Naive thymus-derived CD4-positive, alpha-beta T cell (primary cell): ENCODE measurements at regions not wholly inside any gene's neighbourhood (a gene's known extent, or its start where the extent isn't known, plus 50 kb on each side); places are given as distances from the start of the nearest gene placed in this dataset.

Source experiments
- ATAC-seq: fragments of 150-1000 bp; cut with Tn5 transposase; 2 replicates; pipeline ENCODE4 v1.10.0; 2021; ENCODE audit warnings: mild to moderate bottlenecking, moderate library complexity
- CTCF ChIA-PET: fragments of 350-600 bp; sonication (Branson Sonifier 250); formaldehyde crosslinking; loops from one replicate; lab custom pipeline; 2021; ENCODE audit warnings: antibody characterized with exemption; lab: Charles Lee
- POLR2A ChIA-PET: fragments of 350-600 bp; sonication (Branson Sonifier 250); formaldehyde crosslinking; loops from one replicate; lab custom pipeline; 2021; ENCODE audit warnings: antibody characterized with exemption, inconsistent platforms; lab: Charles Lee
- DNase-seq, 9 donors: peaks; one replicate each; pipeline versions ENCODE4 v3.0.0 to v3.0.0-alpha.2; 2020 to 2022; ENCODE audit warnings: mixed read lengths in 1 of 9
- H3K27ac ChIP-seq: one replicate; pipeline ENCODE4 v1.7.0; 2013; ENCODE audit warnings: mild to moderate bottlenecking, low read depth, low read length, moderate library complexity
- H3K27me3 ChIP-seq, 2 donors: one replicate each; pipeline ENCODE4 v1.7.0; 2013; ENCODE audit warnings: low read length in 2 of 2, mild to moderate bottlenecking in 2 of 2, moderate library complexity in 2 of 2; ENCODE audit not compliant: control insufficient read depth in 2 of 2, insufficient read depth in 2 of 2
- H3K36me3 ChIP-seq, 3 experiments: 1 replicate in 2 of 3; 2 replicates in 1 of 3; pipeline ENCODE4 v1.7.0; 2013; ENCODE audit warnings: low read length in 3 of 3, mild to moderate bottlenecking in 3 of 3, moderate library complexity in 1 of 3; ENCODE audit not compliant: insufficient read depth in 3 of 3, control insufficient read depth in 2 of 3
- H3K4me1 ChIP-seq, 2 donors: one replicate each; pipeline ENCODE4 v1.7.0; 2013; ENCODE audit warnings: low read length in 2 of 2, mild to moderate bottlenecking in 2 of 2, moderate library complexity in 1 of 2; ENCODE audit not compliant: control insufficient read depth in 2 of 2, insufficient read depth in 2 of 2
- H3K4me3 ChIP-seq: 2 replicates; pipeline ENCODE4 v1.7.0; 2013; ENCODE audit warnings: mild to moderate bottlenecking, low read length
- H3K9me3 ChIP-seq, 3 experiments: 1 replicate in 2 of 3; 2 replicates in 1 of 3; pipeline ENCODE4 v1.7.0; 2013; ENCODE audit warnings: low read length in 3 of 3; ENCODE audit not compliant: control insufficient read depth in 2 of 3
- H3K27ac Mint-ChIP-seq, 9 donors: one replicate each; pipeline ENCODE4 v1.8.0; 2020 to 2022; ENCODE audit warnings: mixed read lengths in 9 of 9, mild to moderate bottlenecking in 8 of 9, moderate library complexity in 5 of 9, inconsistent platforms in 2 of 9
- H3K27me3 Mint-ChIP-seq, 5 donors: one replicate each; pipeline ENCODE4 v1.8.0; 2021 to 2022; ENCODE audit warnings: mixed read lengths in 5 of 5, mild to moderate bottlenecking in 1 of 5
- H3K36me3 Mint-ChIP-seq, 5 donors: one replicate each; pipeline ENCODE4 v1.8.0; 2020 to 2022; ENCODE audit warnings: mixed read lengths in 5 of 5, mild to moderate bottlenecking in 3 of 5, inconsistent platforms in 1 of 5
- H3K4me1 Mint-ChIP-seq, 7 donors: one replicate each; pipeline ENCODE4 v1.8.0; 2020 to 2022; ENCODE audit warnings: mixed read lengths in 7 of 7, mild to moderate bottlenecking in 3 of 7, inconsistent platforms in 1 of 7
- H3K4me3 Mint-ChIP-seq, 10 donors: one replicate each; pipeline ENCODE4 v1.8.0; 2020 to 2022; ENCODE audit warnings: mild to moderate bottlenecking in 10 of 10, mixed read lengths in 10 of 10, moderate library complexity in 6 of 10, inconsistent platforms in 2 of 10
- H3K9me3 Mint-ChIP-seq, 11 donors: one replicate each; pipeline ENCODE4 v1.8.0; 2020 to 2022; ENCODE audit warnings: mixed read lengths in 11 of 11, mild to moderate bottlenecking in 4 of 11, inconsistent platforms in 1 of 11, moderate library complexity in 1 of 11
- intact Hi-C, 2 donors: fragments of 100-400 bp; cut with micrococcal nuclease; formaldehyde crosslinking; loops; one replicate each; pipeline ENCODE4 v1.15.1; 2023

DNA sequence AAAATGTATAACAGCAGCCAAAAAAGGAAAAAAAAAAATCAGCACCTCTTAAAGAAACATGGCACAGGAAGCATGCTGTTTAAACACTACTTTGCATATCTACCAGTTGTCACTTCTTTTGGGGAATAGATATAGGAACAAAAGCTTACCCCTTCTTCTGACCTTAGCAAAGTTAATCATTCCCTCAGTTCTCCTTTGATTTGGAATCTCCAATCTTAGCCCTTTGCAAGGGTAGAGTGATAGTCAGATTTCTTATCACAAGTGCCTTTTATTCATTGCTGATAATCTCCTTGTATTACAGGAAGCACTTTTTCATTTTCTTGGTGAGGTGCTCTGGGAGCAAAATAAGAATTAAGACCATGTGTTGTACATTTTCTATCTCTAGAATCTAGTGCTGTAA lies 1327.6 kb downstream of the OLFM4 start:
- no peaks in the 10 kb centered on the region for H3K27me3 ChIP-seq
- Mint-ChIP-seq H3K4me1 (no peaks in the 10 kb centered on the region), H3K9me3 (peaks cover 0 to 16% (median 6%) of the 10 kb centered on the region in 11 donors), H3K36me3 (no peaks in the 10 kb centered on the region), H3K4me3 (no peak overlapping the region), H3K27me3 (no peaks in the 10 kb centered on the region), H3K27ac (no peak overlapping the region)
- DNase-seq (no peak), ATAC-seq (no peak)
- intact Hi-C loops = no loop called here
- CTCF ChIA-PET = no interaction called here
- H3K4me3 ChIP-seq = no peak overlapping the region
- H3K9me3 ChIP-seq = no peaks in the 10 kb centered on the region
- no peaks in the 10 kb centered on the region for H3K36me3 ChIP-seq
- H3K4me1 ChIP-seq = no peaks in the 10 kb centered on the region
- H3K27ac ChIP-seq = no peak overlapping the region
- POLR2A ChIA-PET = no interaction called here

DNA sequence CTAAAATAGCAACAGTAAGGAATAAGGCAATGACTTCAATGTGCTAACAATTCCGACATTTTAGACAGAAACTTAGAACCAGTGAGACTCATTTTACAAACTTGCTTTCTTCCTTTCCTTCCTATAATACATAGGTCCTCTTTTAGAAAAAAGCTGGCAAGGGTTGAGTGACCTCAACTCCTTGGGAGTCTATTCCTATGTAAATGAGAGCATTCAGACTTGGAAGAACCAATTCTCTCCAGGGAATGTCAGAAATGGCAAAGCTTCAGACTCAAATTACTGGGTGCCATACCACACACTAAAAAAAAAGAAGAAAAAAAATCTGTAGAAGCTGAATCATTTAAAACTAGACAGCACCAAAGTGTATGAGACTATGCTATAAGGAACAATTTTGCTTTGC lies 1328.2 kb downstream of the OLFM4 start:
- no peak for DNase-seq
- ChIA-PET POLR2A (no interaction called here), CTCF (no interaction called here)
- H3K27me3 Mint-ChIP-seq = no peaks in the 10 kb centered on the region
- no peaks in the 10 kb centered on the region for H3K4me1 Mint-ChIP-seq
- H3K9me3 Mint-ChIP-seq = peaks cover 0 to 16% (median 6%) of the 10 kb centered on the region in 11 donors
- no peaks in the 10 kb centered on the region for H3K27me3 ChIP-seq
- no peak overlapping the region for H3K27ac ChIP-seq
- ATAC-seq = no peak
- intact Hi-C loops = no loop called here
- no peaks in the 10 kb centered on the region for H3K9me3 ChIP-seq
- H3K36me3 ChIP-seq = no peaks in the 10 kb centered on the region
- H3K4me3 ChIP-seq = no peak overlapping the region
- no peaks in the 10 kb centered on the region for H3K4me1 ChIP-seq
- no peak overlapping the region for H3K4me3 Mint-ChIP-seq
- no peaks in the 10 kb centered on the region for H3K36me3 Mint-ChIP-seq
- no peak overlapping the region for H3K27ac Mint-ChIP-seq

DNA sequence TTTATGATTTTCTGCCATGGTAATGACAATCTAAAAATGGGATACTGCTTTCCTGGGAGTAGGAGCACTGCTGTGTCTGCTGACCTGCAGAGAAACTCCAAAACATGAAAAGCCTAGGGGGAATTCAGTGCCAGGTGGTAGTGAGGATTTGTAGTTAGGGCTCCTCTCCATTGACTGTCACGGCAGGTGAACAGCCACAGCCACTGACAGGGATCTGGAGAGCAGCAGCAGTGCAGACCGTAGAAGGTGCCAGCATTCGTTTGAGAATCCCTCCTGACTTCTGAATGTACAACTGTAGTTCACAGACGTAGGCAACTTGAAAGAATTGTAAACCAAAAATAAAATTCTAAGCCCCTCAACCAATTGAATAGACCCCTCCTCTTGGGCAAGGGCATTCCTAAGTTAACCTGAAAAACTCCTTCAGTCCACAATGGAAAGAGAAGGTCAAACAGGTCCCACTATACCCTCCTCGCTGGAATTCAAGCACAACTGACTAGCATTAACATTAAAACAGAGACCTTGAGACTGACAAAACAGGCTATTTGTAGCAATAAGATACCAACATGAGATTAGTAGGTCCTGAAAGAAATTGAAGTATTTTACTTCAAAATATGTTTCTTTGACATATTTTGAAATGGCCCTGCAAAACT lies 1328.8 kb downstream of the OLFM4 start:
- ChIA-PET POLR2A (no interaction called here), CTCF (no interaction called here)
- H3K36me3 ChIP-seq = no peaks in the 10 kb centered on the region
- H3K27ac ChIP-seq = no peak overlapping the region
- no peaks in the 10 kb centered on the region for H3K9me3 ChIP-seq
- H3K4me3 ChIP-seq = no peak overlapping the region
- H3K27me3 ChIP-seq = no peaks in the 10 kb centered on the region
- intact Hi-C loops = no loop called here
- H3K4me1 ChIP-seq = no peaks in the 10 kb centered on the region
- Mint-ChIP-seq H3K4me3 (no peak overlapping the region), H3K27me3 (no peaks in the 10 kb centered on the region), H3K4me1 (no peaks in the 10 kb centered on the region), H3K9me3 (peaks cover 0 to 16% (median 6%) of the 10 kb centered on the region in 11 donors), H3K27ac (no peak overlapping the region), H3K36me3 (no peaks in the 10 kb centered on the region)
- ATAC-seq (no peak), DNase-seq (no peak)

DNA sequence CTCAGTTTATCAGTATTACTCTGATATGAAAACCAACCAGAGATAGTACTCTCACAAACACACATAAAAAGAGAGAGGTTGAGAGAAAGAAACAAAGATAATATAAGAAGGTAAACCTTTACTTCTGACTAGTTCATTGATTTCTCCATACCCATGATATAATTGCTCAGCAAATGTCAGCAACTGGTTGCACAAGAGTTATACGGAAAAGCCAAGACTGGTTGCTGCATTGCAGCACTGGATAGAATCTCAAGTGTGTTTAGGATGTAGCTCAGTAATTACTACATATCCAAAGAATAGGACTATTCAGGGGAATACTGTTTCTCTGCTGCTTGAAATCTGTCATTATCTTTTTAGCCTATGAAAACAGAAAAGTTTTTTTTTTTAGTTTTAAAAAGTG lies 1332.8 kb downstream of the OLFM4 start:
- Histone ChIP-seq H3K27ac (no peak overlapping the region), H3K4me3 (no peak overlapping the region), H3K4me1 (no peaks in the 10 kb centered on the region), H3K36me3 (no peaks in the 10 kb centered on the region), H3K9me3 (no peaks in the 10 kb centered on the region), H3K27me3 (no peaks in the 10 kb centered on the region)
- H3K4me1 Mint-ChIP-seq = no peaks in the 10 kb centered on the region
- ChIA-PET CTCF (no interaction called here), POLR2A (no interaction called here)
- H3K4me3 Mint-ChIP-seq = no peak overlapping the region
- intact Hi-C loops = no loop called here
- H3K36me3 Mint-ChIP-seq = no peaks in the 10 kb centered on the region
- peaks cover 0 to 21% (median 3%) of the 10 kb centered on the region in 11 donors for H3K9me3 Mint-ChIP-seq
- H3K27ac Mint-ChIP-seq = no peak overlapping the region
- ATAC-seq (no peak), DNase-seq (no peak)
- H3K27me3 Mint-ChIP-seq = no peaks in the 10 kb centered on the region

GRCh38 chr13:54366728-54367127 lies 1338.1 kb downstream of the OLFM4 start:
- H3K36me3 ChIP-seq = no peaks in the 10 kb centered on the region
- POLR2A ChIA-PET = no interaction called here
- no peaks in the 10 kb centered on the region for H3K9me3 ChIP-seq
- H3K36me3 Mint-ChIP-seq = no peaks in the 10 kb centered on the region
- no peaks in the 10 kb centered on the region for H3K4me1 Mint-ChIP-seq
- no peaks in the 10 kb centered on the region for H3K27me3 Mint-ChIP-seq
- peaks cover 0 to 26% (median 8%) of the 10 kb centered on the region in 11 donors for H3K9me3 Mint-ChIP-seq
- ATAC-seq (no peak), DNase-seq (no peak)
- CTCF ChIA-PET = no interaction called here
- H3K27ac Mint-ChIP-seq = no peak overlapping the region
- no peaks in the 10 kb centered on the region for H3K4me1 ChIP-seq
- no peaks in the 10 kb centered on the region for H3K27me3 ChIP-seq
- H3K4me3 Mint-ChIP-seq = no peak overlapping the region
- intact Hi-C loops = no loop called here
- no peak overlapping the region for H3K27ac ChIP-seq
- no peak overlapping the region for H3K4me3 ChIP-seq

GRCh38 chr13:54367639-54368271 lies 1339.1 kb downstream of the OLFM4 start:
- Mint-ChIP-seq H3K4me3 (no peak overlapping the region), H3K27me3 (no peaks in the 10 kb centered on the region), H3K27ac (no peak overlapping the region), H3K4me1 (no peaks in the 10 kb centered on the region), H3K36me3 (no peaks in the 10 kb centered on the region), H3K9me3 (peaks cover 0 to 26% (median 9%) of the 10 kb centered on the region in 11 donors)
- Histone ChIP-seq H3K4me1 (no peaks in the 10 kb centered on the region), H3K36me3 (no peaks in the 10 kb centered on the region), H3K27me3 (no peaks in the 10 kb centered on the region), H3K9me3 (no peaks in the 10 kb centered on the region), H3K27ac (no peak overlapping the region), H3K4me3 (no peak overlapping the region)
- DNase-seq (no peak), ATAC-seq (no peak)
- ChIA-PET CTCF (interaction anchor here (0.6 kb wide), 1 partner anchor 98 kb away, joined by 4 read pairs; no protein-coding TSS in a partner anchor), POLR2A (no interaction called here)
- intact Hi-C loops = no loop called here

- H3K4me3 Mint-ChIP-seq = no peak overlapping the region
- peaks cover 0 to 26% (median 9%) of the 10 kb centered on the region in 11 donors for H3K9me3 Mint-ChIP-seq
These were observed 1339.8 kb downstream of the OLFM4 start for GRCh38 chr13:54368387-54368786.

More at GRCh38 chr13:54368387-54368786, 1339.8 kb downstream of the OLFM4 start:
- H3K27me3 Mint-ChIP-seq = no peaks in the 10 kb centered on the region
- intact Hi-C loops = no loop called here
- no peaks in the 10 kb centered on the region for H3K4me1 Mint-ChIP-seq
- DNase-seq (no peak), ATAC-seq (no peak)
- CTCF ChIA-PET = interaction anchor here (0.6 kb wide), 1 partner anchor 97 kb away, joined by 4 read pairs; no protein-coding TSS in a partner anchor
- no peak overlapping the region for H3K27ac Mint-ChIP-seq
- H3K36me3 Mint-ChIP-seq = no peaks in the 10 kb centered on the region
- no peaks in the 10 kb centered on the region for H3K9me3 ChIP-seq
- no peaks in the 10 kb centered on the region for H3K36me3 ChIP-seq
- no peaks in the 10 kb centered on the region for H3K27me3 ChIP-seq
- H3K4me3 ChIP-seq = no peak overlapping the region
- POLR2A ChIA-PET = no interaction called here
- no peak overlapping the region for H3K27ac ChIP-seq
- H3K4me1 ChIP-seq = no peaks in the 10 kb centered on the region
